Left ventricle myocardium inferior (tissue), 1 donor: ENCODE measurements at regions not wholly inside any gene's neighbourhood (a gene's known extent, or its start where the extent isn't known, plus 50 kb on each side); places are given as distances from the start of the nearest gene placed in this dataset.

Experiments
- DNase-seq: peaks from one replicate; pipeline ENCODE4 v3.0.0-alpha.2; 2020
- H3K27ac ChIP-seq: fragments of 200-600 bp; replicated peaks from 2 replicates; pipeline ENCODE4 v1.8.0; 2021
- H3K27me3 ChIP-seq: fragments of 200-600 bp; 2 replicates; pipeline ENCODE4 v1.8.0; 2021; ENCODE audit warnings: low read depth
- H3K36me3 ChIP-seq: fragments of 200-600 bp; 2 replicates; pipeline ENCODE4 v1.8.0; 2021
- H3K4me1 ChIP-seq: fragments of 200-600 bp; 2 replicates; pipeline ENCODE4 v1.8.0; 2021
- H3K4me3 ChIP-seq: fragments of 200-600 bp; 2 replicates; pipeline ENCODE4 v1.8.0; 2021; ENCODE audit warnings: mild to moderate bottlenecking, moderate library complexity
- H3K9me3 ChIP-seq: fragments of 200-600 bp; replicated peaks from 2 replicates; pipeline ENCODE4 v1.8.0; 2021
- intact Hi-C: fragments of 100-400 bp; cut with micrococcal nuclease; formaldehyde crosslinking; loops from one replicate; pipeline ENCODE4 v1.11.0; 2022
- TF ChIP-seq, protein P1 (sequence below): fragments of 200-600 bp; IDR thresholded peaks from 2 replicates; pipeline ENCODE4 v1.8.0; 2021; ENCODE audit warnings: antibody characterized with exemption, mild to moderate bottlenecking, borderline replicate concordance
- donor health status: DM: no; HTN: yes; CAD: no; lungs with severe emphysema.

DNA sequence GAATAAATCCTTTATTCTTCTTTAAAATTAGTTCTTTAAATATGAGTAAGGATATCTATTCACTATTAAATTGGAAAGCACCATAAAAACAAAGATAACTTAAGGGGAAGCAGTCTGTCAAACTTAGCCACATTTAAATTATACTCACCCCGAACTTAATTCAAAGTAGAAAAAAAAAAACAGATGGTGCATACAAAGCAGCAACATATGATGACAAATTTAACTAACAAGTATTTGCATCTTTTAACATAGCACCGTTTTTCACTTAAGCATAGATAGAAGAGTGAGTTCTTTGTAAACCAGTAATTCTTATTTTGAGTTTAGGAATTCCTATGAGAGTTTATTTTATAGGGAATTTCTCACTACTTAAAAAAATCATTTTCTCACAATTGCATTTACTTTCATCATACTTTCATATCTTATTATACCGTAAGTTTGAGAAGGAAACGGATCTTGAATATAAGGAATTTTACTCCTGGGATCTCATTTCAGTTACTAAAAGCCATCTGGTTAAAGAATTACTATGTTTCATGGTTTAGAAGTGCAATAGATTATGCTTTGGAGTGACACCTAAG is 828.2 kb upstream of the MAP3K7 start:
- Histone ChIP-seq H3K27me3 (no peaks in the 10 kb centered on the region), H3K9me3 (peaks cover 51% of the 10 kb centered on the region), H3K27ac (no peak overlapping the region), H3K36me3 (no peaks in the 10 kb centered on the region), H3K4me3 (no peak overlapping the region), H3K4me1 (no peaks in the 10 kb centered on the region)
- DNase-seq: no peak
- TF ChIP-seq, protein P1, sequence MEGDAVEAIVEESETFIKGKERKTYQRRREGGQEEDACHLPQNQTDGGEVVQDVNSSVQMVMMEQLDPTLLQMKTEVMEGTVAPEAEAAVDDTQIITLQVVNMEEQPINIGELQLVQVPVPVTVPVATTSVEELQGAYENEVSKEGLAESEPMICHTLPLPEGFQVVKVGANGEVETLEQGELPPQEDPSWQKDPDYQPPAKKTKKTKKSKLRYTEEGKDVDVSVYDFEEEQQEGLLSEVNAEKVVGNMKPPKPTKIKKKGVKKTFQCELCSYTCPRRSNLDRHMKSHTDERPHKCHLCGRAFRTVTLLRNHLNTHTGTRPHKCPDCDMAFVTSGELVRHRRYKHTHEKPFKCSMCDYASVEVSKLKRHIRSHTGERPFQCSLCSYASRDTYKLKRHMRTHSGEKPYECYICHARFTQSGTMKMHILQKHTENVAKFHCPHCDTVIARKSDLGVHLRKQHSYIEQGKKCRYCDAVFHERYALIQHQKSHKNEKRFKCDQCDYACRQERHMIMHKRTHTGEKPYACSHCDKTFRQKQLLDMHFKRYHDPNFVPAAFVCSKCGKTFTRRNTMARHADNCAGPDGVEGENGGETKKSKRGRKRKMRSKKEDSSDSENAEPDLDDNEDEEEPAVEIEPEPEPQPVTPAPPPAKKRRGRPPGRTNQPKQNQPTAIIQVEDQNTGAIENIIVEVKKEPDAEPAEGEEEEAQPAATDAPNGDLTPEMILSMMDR: no peak
- intact Hi-C loops: no loop called here

DNA sequence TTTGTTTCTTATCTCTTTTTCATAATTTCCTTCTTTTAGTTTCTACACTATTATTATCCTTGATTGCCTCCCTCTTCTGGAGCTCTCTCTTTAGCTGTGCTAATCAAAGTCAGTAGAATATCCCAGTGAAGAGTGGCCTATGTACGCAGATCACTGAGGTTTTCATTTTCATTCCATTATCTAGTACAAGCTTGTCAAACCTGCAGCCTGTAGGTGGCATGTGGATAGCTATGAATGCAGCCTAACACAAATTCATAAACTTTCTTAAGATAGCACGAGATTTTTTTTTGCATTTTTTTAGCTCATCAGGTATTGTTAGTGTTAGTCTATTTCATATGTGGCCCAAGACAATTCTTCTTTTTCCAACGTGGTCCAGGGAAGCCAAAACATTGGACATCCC is 825.7 kb upstream of the MAP3K7 start:
- Histone ChIP-seq H3K4me3 (no peak overlapping the region), H3K9me3 (peaks cover 35% of the 10 kb centered on the region), H3K27me3 (no peaks in the 10 kb centered on the region), H3K4me1 (no peaks in the 10 kb centered on the region), H3K36me3 (no peaks in the 10 kb centered on the region), H3K27ac (no peak overlapping the region)
- intact Hi-C loops: no loop called here
- TF ChIP-seq, protein P1: no peak
- no peak for DNase-seq

DNA sequence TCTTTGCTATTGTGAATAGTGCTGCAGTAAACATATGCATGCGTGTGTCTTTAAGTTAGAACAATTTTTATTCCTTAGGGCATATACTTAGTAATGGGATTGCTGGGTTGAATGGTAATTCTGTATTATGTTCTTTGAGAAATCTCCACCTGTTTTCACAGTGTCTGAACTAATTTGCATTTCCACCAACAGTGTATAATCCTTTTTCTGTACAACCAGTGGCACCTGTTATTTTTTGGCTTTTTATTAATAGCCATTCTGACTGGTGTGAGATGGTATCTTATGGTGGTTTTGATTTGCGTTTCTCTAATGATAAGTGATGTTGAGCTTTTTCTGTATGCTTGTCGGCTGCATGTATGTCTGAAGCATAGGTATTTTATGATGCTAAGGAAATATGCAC is 820.8 kb upstream of the MAP3K7 start:
- H3K27me3 ChIP-seq: no peaks in the 10 kb centered on the region
- DNase-seq: no peak
- H3K4me1 ChIP-seq: no peaks in the 10 kb centered on the region
- TF ChIP-seq, protein P1: no peak
- intact Hi-C loops: no loop called here
- no peak overlapping the region for H3K4me3 ChIP-seq
- H3K36me3 ChIP-seq: no peaks in the 10 kb centered on the region
- H3K27ac ChIP-seq: no peak overlapping the region
- peaks cover 34% of the 10 kb centered on the region for H3K9me3 ChIP-seq

DNA sequence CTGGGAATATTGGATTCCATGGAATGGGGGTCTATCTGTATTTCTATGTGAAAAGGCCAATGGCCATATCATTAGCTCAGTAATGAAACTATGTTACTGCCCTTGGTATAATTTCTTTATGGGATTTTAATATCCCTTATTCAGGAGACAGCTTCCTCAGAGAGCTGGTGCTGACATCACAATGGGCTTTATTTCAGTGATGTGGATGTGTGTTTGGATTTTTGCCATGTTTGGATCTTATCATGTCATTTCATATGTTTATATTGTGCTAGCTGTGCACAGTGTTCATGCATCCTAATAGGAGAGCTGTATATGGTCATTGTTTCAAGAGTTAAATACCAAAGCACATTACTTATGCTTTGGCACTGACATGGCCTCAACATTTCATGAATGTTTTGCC is 806.1 kb upstream of the MAP3K7 start:
- intact Hi-C loops: no loop called here
- no peak overlapping the region for H3K27ac ChIP-seq
- H3K4me1 ChIP-seq: no peaks in the 10 kb centered on the region
- no peaks in the 10 kb centered on the region for H3K27me3 ChIP-seq
- no peak for DNase-seq
- TF ChIP-seq, protein P1: no peak
- H3K9me3 ChIP-seq: peaks cover 42% of the 10 kb centered on the region
- H3K4me3 ChIP-seq: no peak overlapping the region
- no peaks in the 10 kb centered on the region for H3K36me3 ChIP-seq

DNA sequence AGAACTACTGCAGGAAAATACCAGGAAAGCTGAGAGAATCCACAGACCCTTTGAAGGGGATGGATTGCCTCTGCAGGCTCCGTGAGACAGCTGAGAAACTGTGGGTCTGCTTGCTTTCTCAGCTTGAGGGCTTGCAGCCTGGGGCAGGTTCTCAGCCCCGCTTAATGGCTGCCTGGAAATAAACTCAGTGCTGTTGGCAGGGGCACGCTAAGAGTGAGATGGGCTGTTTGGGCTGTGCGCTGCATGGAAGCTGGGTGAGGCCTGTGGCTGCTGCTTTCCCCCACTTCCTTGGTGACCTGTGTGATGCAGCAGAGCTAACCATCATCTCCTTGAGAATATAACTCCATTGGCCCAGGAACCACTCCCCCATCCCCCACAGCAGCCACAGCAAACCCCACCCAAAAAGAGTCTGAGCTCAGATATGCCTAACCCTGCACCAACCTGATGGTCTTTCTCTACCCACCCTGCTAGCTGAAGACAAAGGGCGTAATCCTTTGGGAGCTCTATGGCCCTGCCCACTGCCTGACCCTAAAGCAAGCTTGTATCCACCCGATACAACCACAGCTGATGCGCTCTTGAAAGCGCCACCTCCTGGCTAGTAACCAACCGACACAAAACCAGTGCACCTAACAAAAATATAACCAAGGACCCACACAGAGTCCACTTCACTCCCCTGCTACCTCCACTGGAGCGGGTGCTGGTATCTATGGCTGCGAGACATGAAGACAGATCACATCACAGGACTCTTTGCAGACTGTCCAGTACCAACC is 800.6 kb upstream of the MAP3K7 start:
- H3K27ac ChIP-seq: no peak overlapping the region
- H3K27me3 ChIP-seq: no peaks in the 10 kb centered on the region
- H3K4me1 ChIP-seq: no peaks in the 10 kb centered on the region
- TF ChIP-seq, protein P1: no peak
- H3K9me3 ChIP-seq: peaks cover 35% of the 10 kb centered on the region
- intact Hi-C loops: no loop called here
- no peak overlapping the region for H3K4me3 ChIP-seq
- DNase-seq: no peak
- H3K36me3 ChIP-seq: no peaks in the 10 kb centered on the region
